Gastrocnemius medialis (tissue), 4 donors: ENCODE measurements at regions not wholly inside any gene's neighbourhood (a gene's known extent, or its start where the extent isn't known, plus 50 kb on each side); places are given as distances from the start of the nearest gene placed in this dataset.

Experiments used
- ATAC-seq, 2 donors: fragments of 150-250 bp; one replicate each; pipeline ENCODE4 v1.9.1; 2016
- DNase-seq, 2 donors: peaks; one replicate each; pipeline ENCODE4 v3.0.0-alpha.2; 2019
- H3K27ac ChIP-seq, 4 donors: fragments of 200-600 bp; sonication (generic); 1 replicate in 1 of 4; 2 replicates in 3 of 4; pipeline ENCODE4 v1.5.1; 2016 to 2018; ENCODE audit warnings: mild to moderate bottlenecking in 2 of 4, moderate library complexity in 1 of 4
- H3K27me3 ChIP-seq, 3 donors: fragments of 200-600 bp; sonication (generic) in 2 of 3; 1 replicate in 1 of 3; 2 replicates in 2 of 3; pipeline versions ENCODE4 v1.5.1 to v1.6.0; 2016 to 2019; ENCODE audit warnings: mild to moderate bottlenecking in 1 of 3, moderate library complexity in 1 of 3
- H3K36me3 ChIP-seq, 2 donors: fragments of 200-600 bp; sonication (generic) in 1 of 2; one replicate each; pipeline ENCODE4 v1.5.1; 2017 to 2018
- H3K4me1 ChIP-seq, 2 donors: fragments of 200-600 bp; sonication (generic) in 1 of 2; one replicate each; pipeline ENCODE4 v1.5.1; 2016 to 2017; ENCODE audit warnings: mild to moderate bottlenecking in 2 of 2
- H3K4me3 ChIP-seq, 4 donors: fragments of 200-600 bp; sonication (generic) in 3 of 4; 1 replicate in 1 of 4; 2 replicates in 3 of 4; pipeline ENCODE4 v1.5.1; 2016 to 2019; ENCODE audit warnings: mild to moderate bottlenecking in 2 of 4
- H3K9me3 ChIP-seq, 3 donors: fragments of 200-600 bp; sonication (generic) in 2 of 3; 1 replicate in 1 of 3; 2 replicates in 2 of 3; pipeline ENCODE4 v1.5.1; 2016 to 2019
- POLR2A ChIP-seq, 2 donors: fragments of 450-650 bp; IDR thresholded peaks; one replicate each; pipeline ENCODE4 v1.6.1; 2017; ENCODE audit warnings: antibody characterized with exemption in 2 of 2, mild to moderate bottlenecking in 2 of 2, moderate library complexity in 2 of 2
- in situ Hi-C, 4 donors: fragments of 200-750 bp; cut with MboI; loops; one replicate each; pipeline versions ENCODE4 v1.15.0 to v1.8.0; 2017; ENCODE audit warnings: low sequenced_read_pairs in 4 of 4
- intact Hi-C: fragments of 100-400 bp; cut with DNase I; formaldehyde crosslinking; loops from one replicate; pipeline ENCODE4 v1.15.1; 2023; ENCODE audit warnings: low total_unique reads
- TF ChIP-seq, protein P1 (sequence below), 5 experiments: fragments of 450-650 bp in 3 of 5; fragments of 200-600 bp in 2 of 5; sonication (generic) in 2 of 5; IDR thresholded peaks in 4 of 5; conservative IDR thresholded peaks in 1 of 5; 1 replicate in 4 of 5; 2 replicates in 1 of 5; pipeline ENCODE4 v1.5.1; 2016 to 2019; ENCODE audit warnings: antibody characterized with exemption in 5 of 5, mild to moderate bottlenecking in 3 of 5, moderate library complexity in 3 of 5

- TF ChIP-seq, protein P1, sequence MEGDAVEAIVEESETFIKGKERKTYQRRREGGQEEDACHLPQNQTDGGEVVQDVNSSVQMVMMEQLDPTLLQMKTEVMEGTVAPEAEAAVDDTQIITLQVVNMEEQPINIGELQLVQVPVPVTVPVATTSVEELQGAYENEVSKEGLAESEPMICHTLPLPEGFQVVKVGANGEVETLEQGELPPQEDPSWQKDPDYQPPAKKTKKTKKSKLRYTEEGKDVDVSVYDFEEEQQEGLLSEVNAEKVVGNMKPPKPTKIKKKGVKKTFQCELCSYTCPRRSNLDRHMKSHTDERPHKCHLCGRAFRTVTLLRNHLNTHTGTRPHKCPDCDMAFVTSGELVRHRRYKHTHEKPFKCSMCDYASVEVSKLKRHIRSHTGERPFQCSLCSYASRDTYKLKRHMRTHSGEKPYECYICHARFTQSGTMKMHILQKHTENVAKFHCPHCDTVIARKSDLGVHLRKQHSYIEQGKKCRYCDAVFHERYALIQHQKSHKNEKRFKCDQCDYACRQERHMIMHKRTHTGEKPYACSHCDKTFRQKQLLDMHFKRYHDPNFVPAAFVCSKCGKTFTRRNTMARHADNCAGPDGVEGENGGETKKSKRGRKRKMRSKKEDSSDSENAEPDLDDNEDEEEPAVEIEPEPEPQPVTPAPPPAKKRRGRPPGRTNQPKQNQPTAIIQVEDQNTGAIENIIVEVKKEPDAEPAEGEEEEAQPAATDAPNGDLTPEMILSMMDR (IDR thresholded peaks at IDR 0.05 in 4 of 5, conservative IDR thresholded peaks at IDR 0.05 in 1 of 5), result no peak
- no peak for TF ChIP-seq POLR2A (IDR thresholded peaks at IDR 0.05)
- intact Hi-C loops (no loop called here), in situ Hi-C loops (no loop called here)
- H3K4me1 ChIP-seq, result no peaks in the 10 kb centered on the region
- no peaks in the 10 kb centered on the region for H3K36me3 ChIP-seq
- no peak for ATAC-seq
- DNase-seq, result no peak
- no peak overlapping the region for H3K27ac ChIP-seq
- no peak overlapping the region for H3K4me3 ChIP-seq
- no peaks in the 10 kb centered on the region for H3K27me3 ChIP-seq
- H3K9me3 ChIP-seq, result no peaks in the 10 kb centered on the region
These were observed 327.6 kb downstream of the BRD1 start for GRCh38 chr22:49500076-49500460.

DNA sequence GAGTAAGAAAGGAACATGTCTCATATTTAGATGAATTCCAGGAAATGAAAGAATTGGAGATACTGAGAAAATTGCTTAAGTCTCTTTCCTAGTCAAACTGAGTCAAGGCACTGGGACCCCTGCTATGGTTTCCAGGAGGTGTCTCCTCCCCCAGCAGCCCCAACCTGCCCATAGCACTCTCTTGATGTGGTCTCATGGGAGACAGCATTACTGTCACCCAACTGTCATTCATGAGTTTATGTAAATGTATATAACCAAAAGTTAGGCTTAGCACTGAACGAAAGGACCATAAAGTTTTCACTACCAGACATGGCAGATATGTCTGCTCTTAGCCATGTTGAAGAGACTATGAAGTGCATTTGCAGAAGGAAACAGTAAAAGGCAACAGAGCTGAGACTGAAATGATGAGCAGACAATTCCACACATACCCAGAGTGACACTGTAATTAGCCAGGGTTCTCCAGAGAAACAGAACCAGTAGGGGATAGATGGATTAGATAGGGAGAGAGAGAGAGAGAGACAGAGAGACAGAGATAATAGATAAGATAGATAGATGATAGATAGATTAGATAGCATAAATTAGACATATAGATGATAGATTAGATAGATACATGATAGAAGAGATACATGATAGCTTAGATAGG, 328.1 kb downstream of the BRD1 start:
- no peak for ATAC-seq
- no peaks in the 10 kb centered on the region for H3K9me3 ChIP-seq
- intact Hi-C loops, result no loop called here
- no peaks in the 10 kb centered on the region for H3K4me1 ChIP-seq
- no peak for TF ChIP-seq POLR2A (IDR thresholded peaks at IDR 0.05)
- TF ChIP-seq, protein P1 (IDR thresholded peaks at IDR 0.05 in 4 of 5, conservative IDR thresholded peaks at IDR 0.05 in 1 of 5), result no peak
- no peak overlapping the region for H3K27ac ChIP-seq
- no peaks in the 10 kb centered on the region for H3K36me3 ChIP-seq
- in situ Hi-C loops, result no loop called here
- H3K27me3 ChIP-seq, result no peaks in the 10 kb centered on the region
- no peak for DNase-seq
- no peak overlapping the region for H3K4me3 ChIP-seq

- no peak overlapping the region for H3K27ac ChIP-seq
- TF ChIP-seq POLR2A (IDR thresholded peaks at IDR 0.05), result no peak
- TF ChIP-seq, protein P1 (IDR thresholded peaks at IDR 0.05 in 4 of 5, conservative IDR thresholded peaks at IDR 0.05 in 1 of 5), result no peak
- in situ Hi-C loops (no loop called here), intact Hi-C loops (no loop called here)
- no peaks in the 10 kb centered on the region for H3K36me3 ChIP-seq
- H3K9me3 ChIP-seq, result no peaks in the 10 kb centered on the region
- no peaks in the 10 kb centered on the region for H3K27me3 ChIP-seq
- no peaks in the 10 kb centered on the region for H3K4me1 ChIP-seq
- no peak for DNase-seq
- H3K4me3 ChIP-seq, result no peak overlapping the region
- ATAC-seq, result no peak
These were observed 330.4 kb downstream of the BRD1 start for GRCh38 chr22:49497266-49497665.

GRCh38 chr22:49494555-49494954, 333.1 kb downstream of the BRD1 start:
- no peak for DNase-seq
- no peak for TF ChIP-seq POLR2A (IDR thresholded peaks at IDR 0.05)
- TF ChIP-seq, protein P1 (IDR thresholded peaks at IDR 0.05 in 4 of 5, conservative IDR thresholded peaks at IDR 0.05 in 1 of 5), result no peak
- Histone ChIP-seq H3K4me3 (no peak overlapping the region), H3K36me3 (no peaks in the 10 kb centered on the region), H3K9me3 (no peaks in the 10 kb centered on the region), H3K27me3 (no peaks in the 10 kb centered on the region), H3K27ac (no peak overlapping the region), H3K4me1 (no peaks in the 10 kb centered on the region)
- no peak for ATAC-seq
- intact Hi-C loops, result no loop called here
- in situ Hi-C loops, result no loop called here

DNA sequence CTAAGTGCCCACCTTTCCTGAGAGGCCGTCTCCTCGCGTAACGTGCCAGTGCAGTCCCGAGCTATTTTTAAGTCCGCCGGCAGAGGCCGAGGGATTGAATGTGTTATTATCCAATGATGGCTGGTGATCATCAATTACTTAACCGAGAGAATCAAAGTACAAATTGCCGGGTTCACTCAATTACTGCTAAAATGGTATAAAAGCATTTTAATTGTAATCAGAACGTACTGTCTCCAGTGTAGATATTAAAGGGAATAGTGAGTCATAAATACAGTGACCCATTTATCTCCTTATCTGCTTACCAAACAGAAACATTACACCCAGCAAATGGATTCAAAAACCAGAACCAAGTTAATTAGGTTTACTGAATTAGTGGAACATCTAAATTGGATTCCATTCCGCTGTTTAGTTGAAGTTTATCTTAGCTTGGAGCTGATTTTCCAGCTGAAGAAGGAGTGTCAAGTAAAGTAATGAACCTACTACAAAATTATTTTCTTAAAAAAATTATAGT, 334.9 kb downstream of the BRD1 start:
- Histone ChIP-seq H3K4me3 (no peak overlapping the region), H3K36me3 (no peaks in the 10 kb centered on the region), H3K4me1 (no peaks in the 10 kb centered on the region), H3K27ac (no peak overlapping the region), H3K9me3 (no peaks in the 10 kb centered on the region), H3K27me3 (no peaks in the 10 kb centered on the region)
- no peak for DNase-seq
- ATAC-seq, result no peak
- intact Hi-C loops (no loop called here), in situ Hi-C loops (no loop called here)
- TF ChIP-seq, protein P1 (IDR thresholded peaks at IDR 0.05 in 4 of 5, conservative IDR thresholded peaks at IDR 0.05 in 1 of 5), result no peak
- TF ChIP-seq POLR2A (IDR thresholded peaks at IDR 0.05), result no peak
